Smooth muscle cell (in vitro differentiated cells): ENCODE measurements at regions not wholly inside any gene's neighbourhood (a gene's known extent, or its start where the extent isn't known, plus 50 kb on each side); places are given as distances from the start of the nearest gene placed in this dataset.

Experiments used
- DNase-seq: peaks from one replicate; lab custom pipeline; 2025; ENCODE audit not compliant: unreplicated experiment; lab: John Stamatoyannopoulos, UW
- H2AFZ ChIP-seq: fragments of 200-600 bp; sonication (generic); 2 replicates; pipeline ENCODE4 v1.6.0; 2016; ENCODE audit warnings: antibody characterized with exemption, low read depth, mild to moderate bottlenecking
- H3F3A ChIP-seq: fragments of 200-600 bp; sonication (generic); 2 replicates; pipeline ENCODE4 v1.6.0; 2017; ENCODE audit warnings: antibody characterized with exemption, low read depth
- H3K27ac ChIP-seq: fragments of 200-600 bp; sonication (generic); 2 replicates; pipeline ENCODE4 v1.5.1; 2016; ENCODE audit warnings: low read depth, mild to moderate bottlenecking
- H3K27me3 ChIP-seq: fragments of 200-600 bp; sonication (generic); 2 replicates; pipeline ENCODE4 v1.6.1; 2016; ENCODE audit warnings: low read depth, mild to moderate bottlenecking
- H3K36me3 ChIP-seq: fragments of 200-600 bp; sonication (generic); 2 replicates; pipeline ENCODE4 v1.5.1; 2016; ENCODE audit warnings: low read depth
- H3K4me1 ChIP-seq: fragments of 200-600 bp; sonication (generic); 2 replicates; pipeline ENCODE4 v1.5.1; 2016; ENCODE audit warnings: low read depth
- H3K4me2 ChIP-seq: fragments of 200-600 bp; sonication (generic); 2 replicates; pipeline ENCODE4 v1.6.0; 2016; ENCODE audit warnings: mild to moderate bottlenecking
- H3K4me3 ChIP-seq: fragments of 200-600 bp; sonication (generic); 2 replicates; pipeline ENCODE4 v1.5.1; 2016; ENCODE audit warnings: mild to moderate bottlenecking
- H3K79me2 ChIP-seq: fragments of 200-600 bp; sonication (generic); 2 replicates; pipeline ENCODE4 v1.6.0; 2016; ENCODE audit warnings: low read depth, mild to moderate bottlenecking
- H3K9ac ChIP-seq: fragments of 200-600 bp; sonication (generic); 2 replicates; pipeline ENCODE4 v1.6.0; 2016; ENCODE audit warnings: low read depth
- H3K9me3 ChIP-seq: fragments of 200-600 bp; sonication (generic); replicated peaks from 2 replicates; pipeline ENCODE4 v1.5.1; 2016; ENCODE audit warnings: low read depth
- H4K20me1 ChIP-seq: fragments of 200-600 bp; sonication (generic); 2 replicates; pipeline ENCODE4 v1.6.0; 2016; ENCODE audit warnings: low read depth
- WGBS: methylation state at CpG from one replicate; pipeline ENCODE4 v1.1.7; 2016; ENCODE audit warnings: low lambda C conversion rate; 5-methylcytosine and 5-hydroxymethylcytosine counted together
- TF ChIP-seq, protein P1 (sequence below): fragments of 200-600 bp; sonication (generic); IDR thresholded peaks from 2 replicates; pipeline ENCODE4 v1.5.1; 2017; ENCODE audit warnings: borderline replicate concordance, mild to moderate bottlenecking, antibody characterized with exemption; ENCODE audit not compliant: insufficient read depth, poor library complexity, severe bottlenecking

- peak overlapping the region; percentile 45 for H2AFZ ChIP-seq
- peaks cover 3% of the 10 kb centered on the region for H3F3A ChIP-seq
- no peaks in the 10 kb centered on the region for H3K36me3 ChIP-seq
- H4K20me1 ChIP-seq, result no peaks in the 10 kb centered on the region
- no peaks in the 10 kb centered on the region for H3K27me3 ChIP-seq
- peak; percentile 22 for DNase-seq
- no peaks in the 10 kb centered on the region for H3K79me2 ChIP-seq
- WGBS, result 6% methylated on average over 9 of the region's 9 CpGs
- peak overlapping the region; percentile 29 for H3K4me3 ChIP-seq
- peak overlapping the region; percentile 73 for H3K27ac ChIP-seq
- H3K4me1 ChIP-seq, result peaks cover 22% of the 10 kb centered on the region
- peak overlapping the region; percentile 10 for H3K9ac ChIP-seq
- TF ChIP-seq, protein P1, sequence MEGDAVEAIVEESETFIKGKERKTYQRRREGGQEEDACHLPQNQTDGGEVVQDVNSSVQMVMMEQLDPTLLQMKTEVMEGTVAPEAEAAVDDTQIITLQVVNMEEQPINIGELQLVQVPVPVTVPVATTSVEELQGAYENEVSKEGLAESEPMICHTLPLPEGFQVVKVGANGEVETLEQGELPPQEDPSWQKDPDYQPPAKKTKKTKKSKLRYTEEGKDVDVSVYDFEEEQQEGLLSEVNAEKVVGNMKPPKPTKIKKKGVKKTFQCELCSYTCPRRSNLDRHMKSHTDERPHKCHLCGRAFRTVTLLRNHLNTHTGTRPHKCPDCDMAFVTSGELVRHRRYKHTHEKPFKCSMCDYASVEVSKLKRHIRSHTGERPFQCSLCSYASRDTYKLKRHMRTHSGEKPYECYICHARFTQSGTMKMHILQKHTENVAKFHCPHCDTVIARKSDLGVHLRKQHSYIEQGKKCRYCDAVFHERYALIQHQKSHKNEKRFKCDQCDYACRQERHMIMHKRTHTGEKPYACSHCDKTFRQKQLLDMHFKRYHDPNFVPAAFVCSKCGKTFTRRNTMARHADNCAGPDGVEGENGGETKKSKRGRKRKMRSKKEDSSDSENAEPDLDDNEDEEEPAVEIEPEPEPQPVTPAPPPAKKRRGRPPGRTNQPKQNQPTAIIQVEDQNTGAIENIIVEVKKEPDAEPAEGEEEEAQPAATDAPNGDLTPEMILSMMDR, result no peak
- peak overlapping the region; percentile 65 for H3K4me2 ChIP-seq
- no peaks in the 10 kb centered on the region for H3K9me3 ChIP-seq
Observed at GRCh38 chr6:134517145-134517658, 199.3 kb upstream of the SGK1 start.

GRCh38 chr6:134516582-134516981 is 198.7 kb upstream of the SGK1 start:
- H3K27ac ChIP-seq, result peak overlapping the region; percentile 73
- no peaks in the 10 kb centered on the region for H3K9me3 ChIP-seq
- no peak for DNase-seq
- H3K4me3 ChIP-seq, result no peak overlapping the region
- H3K4me2 ChIP-seq, result peak overlapping the region; percentile 65
- WGBS, result 90% methylated on average over 3 of the region's 3 CpGs
- no peaks in the 10 kb centered on the region for H3K79me2 ChIP-seq
- peaks cover 3% of the 10 kb centered on the region for H3F3A ChIP-seq
- peak overlapping the region; percentile 10 for H3K9ac ChIP-seq
- TF ChIP-seq, protein P1, result no peak
- no peaks in the 10 kb centered on the region for H4K20me1 ChIP-seq
- peaks cover 22% of the 10 kb centered on the region for H3K4me1 ChIP-seq
- no peaks in the 10 kb centered on the region for H3K36me3 ChIP-seq
- H2AFZ ChIP-seq, result no peak overlapping the region
- H3K27me3 ChIP-seq, result no peaks in the 10 kb centered on the region

DNA sequence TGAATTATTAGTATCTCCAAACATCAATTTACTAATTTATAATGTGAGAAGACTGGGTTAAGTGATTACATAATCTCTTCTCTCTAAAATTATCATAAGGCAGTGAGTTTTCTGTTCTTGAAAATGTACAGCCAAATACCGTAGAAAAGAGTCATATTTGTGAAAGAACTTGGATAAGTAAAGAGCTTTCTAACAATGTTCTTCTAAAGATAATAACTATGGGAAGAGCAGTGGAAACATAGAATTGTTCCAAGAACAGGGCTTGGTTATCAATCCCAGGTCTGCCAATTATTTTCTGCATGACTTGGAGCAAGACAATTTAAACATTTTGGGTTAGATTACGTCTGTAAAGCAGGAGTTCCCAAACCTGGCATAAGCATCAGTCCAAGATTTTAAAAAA is 198.1 kb upstream of the SGK1 start:
- H3K4me2 ChIP-seq, result no peak overlapping the region
- WGBS, result 86% methylated on average over 2 of the region's 2 CpGs
- peaks cover 3% of the 10 kb centered on the region for H3F3A ChIP-seq
- no peak for DNase-seq
- H3K27me3 ChIP-seq, result no peaks in the 10 kb centered on the region
- H3K9me3 ChIP-seq, result no peaks in the 10 kb centered on the region
- no peak overlapping the region for H3K9ac ChIP-seq
- H3K4me1 ChIP-seq, result peaks cover 22% of the 10 kb centered on the region
- no peak overlapping the region for H3K4me3 ChIP-seq
- H4K20me1 ChIP-seq, result no peaks in the 10 kb centered on the region
- TF ChIP-seq, protein P1, result no peak
- H3K36me3 ChIP-seq, result no peaks in the 10 kb centered on the region
- peak overlapping the region; percentile 73 for H3K27ac ChIP-seq
- no peak overlapping the region for H2AFZ ChIP-seq
- no peaks in the 10 kb centered on the region for H3K79me2 ChIP-seq

- DNase-seq, result no peak
- Histone ChIP-seq H3K79me2 (no peaks in the 10 kb centered on the region), H3K9ac (no peak overlapping the region), H3K4me3 (no peak overlapping the region), H3K4me1 (peaks cover 13% of the 10 kb centered on the region), H3K9me3 (no peaks in the 10 kb centered on the region), H4K20me1 (no peaks in the 10 kb centered on the region), H3K27ac (peak overlapping the region; percentile 50), H3K27me3 (no peaks in the 10 kb centered on the region), H3K36me3 (no peaks in the 10 kb centered on the region), H3K4me2 (peak overlapping the region; percentile 46), H2AFZ (peak overlapping the region; percentile 46), H3F3A (peaks cover 3% of the 10 kb centered on the region)
- TF ChIP-seq, protein P1, result no peak
- WGBS, result 51% methylated on average over 2 of the region's 2 CpGs
Observed at GRCh38 chr6:134512981-134513391, 195.1 kb upstream of the SGK1 start.
